HG03521 (cell line): ENCODE measurements at regions not wholly inside any gene's neighbourhood (a gene's known extent, or its start where the extent isn't known, plus 50 kb on each side); places are given as distances from the start of the nearest gene placed in this dataset.

Experiments used
- ATAC-seq: cut with Tn5 transposase; IDR thresholded peaks from one replicate; pipeline ENCODE4 v1.9.1; 2021; ENCODE audit warnings: mild to moderate bottlenecking, moderate library complexity; ENCODE audit not compliant: unreplicated experiment

DNA sequence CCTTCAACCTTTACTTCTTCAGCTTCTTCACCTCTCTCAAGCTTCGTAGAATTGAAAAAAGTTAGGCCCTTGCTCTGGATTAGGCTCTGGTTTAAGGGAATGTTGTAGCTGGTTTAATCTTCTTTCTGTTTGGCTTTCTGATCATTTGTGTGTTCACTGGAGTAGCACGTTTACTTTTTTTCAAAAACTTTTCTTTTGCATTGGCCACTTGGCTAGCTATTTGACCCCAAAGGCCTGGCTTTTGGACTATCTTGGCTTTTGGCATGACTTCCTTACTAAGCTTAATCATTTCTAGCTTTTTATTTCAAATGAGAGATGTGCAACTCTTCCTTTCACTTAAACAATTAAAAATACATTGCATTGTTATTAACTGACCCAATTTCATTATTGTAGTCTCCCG is 1154.8 kb upstream of the ZEB2 start:
- no peak for ATAC-seq

DNA sequence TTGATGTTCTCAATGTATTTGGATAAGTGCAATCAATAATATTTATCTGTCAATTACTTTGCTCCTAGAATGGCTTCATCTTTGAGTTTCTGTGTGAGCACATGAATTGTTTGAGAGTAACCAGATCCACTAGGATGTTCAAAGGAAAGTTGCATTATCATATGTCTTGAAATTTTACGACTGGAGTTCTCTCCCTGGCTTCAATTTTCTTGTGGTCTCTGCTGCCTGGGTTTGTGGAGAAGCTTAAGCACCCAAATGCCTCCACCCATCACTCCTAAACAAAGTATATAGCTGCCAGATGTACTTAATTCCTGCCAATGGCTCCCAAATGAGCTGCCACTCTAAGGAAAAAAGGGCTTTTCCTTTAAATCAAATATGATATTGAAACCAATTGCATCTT is 1149.4 kb upstream of the ZEB2 start:
- ATAC-seq, result no peak

DNA sequence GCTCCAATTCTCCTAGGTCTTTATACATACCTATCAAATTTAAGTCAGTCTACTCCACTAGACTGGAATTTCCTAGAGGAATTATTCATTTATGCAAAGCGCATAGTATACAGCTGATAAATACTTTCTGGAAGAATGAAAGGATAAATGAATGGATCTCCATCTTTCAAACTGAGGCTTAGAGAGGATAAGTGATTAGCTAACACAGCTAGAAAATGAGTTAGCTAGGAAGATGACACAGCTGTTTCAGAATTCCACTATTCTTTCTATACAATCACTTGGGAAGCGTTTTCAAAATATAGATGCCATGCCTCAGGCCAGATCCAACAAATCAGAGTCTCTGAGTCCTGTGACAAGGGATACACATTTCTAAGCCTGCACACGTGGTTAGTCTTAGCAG is 1146.6 kb upstream of the ZEB2 start:
- ATAC-seq, result no peak

- ATAC-seq, result no peak
These were observed 1137.3 kb upstream of the ZEB2 start for GRCh38 chr2:145657265-145657664.

DNA sequence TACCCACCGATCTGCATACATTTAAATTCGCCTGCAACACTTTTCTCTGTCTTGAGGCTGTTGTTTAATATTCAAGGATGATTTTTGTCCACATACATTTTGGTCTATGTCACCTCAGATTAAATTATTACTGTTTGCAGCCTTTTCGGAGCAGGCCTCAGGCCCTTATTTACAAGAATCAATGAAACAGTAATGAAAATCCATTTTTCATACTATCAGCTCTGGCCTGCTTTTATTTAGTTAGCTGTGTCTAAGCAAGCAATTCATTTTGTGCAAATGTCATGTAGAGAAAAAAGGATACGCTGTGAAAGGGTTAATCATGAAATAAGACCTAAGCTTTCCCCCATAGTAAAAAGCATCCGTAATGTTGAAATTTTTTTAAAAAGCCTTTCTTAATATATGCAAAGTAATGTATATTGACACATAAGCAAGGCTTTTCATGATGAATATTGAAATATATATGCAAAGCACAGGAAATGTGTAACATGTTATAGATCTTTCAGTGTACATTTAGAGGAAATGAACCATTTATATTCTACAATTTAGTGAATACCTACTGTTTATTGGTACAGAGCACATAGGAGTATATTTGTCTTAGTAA is 1135.3 kb upstream of the ZEB2 start:
- ATAC-seq, result no peak

DNA sequence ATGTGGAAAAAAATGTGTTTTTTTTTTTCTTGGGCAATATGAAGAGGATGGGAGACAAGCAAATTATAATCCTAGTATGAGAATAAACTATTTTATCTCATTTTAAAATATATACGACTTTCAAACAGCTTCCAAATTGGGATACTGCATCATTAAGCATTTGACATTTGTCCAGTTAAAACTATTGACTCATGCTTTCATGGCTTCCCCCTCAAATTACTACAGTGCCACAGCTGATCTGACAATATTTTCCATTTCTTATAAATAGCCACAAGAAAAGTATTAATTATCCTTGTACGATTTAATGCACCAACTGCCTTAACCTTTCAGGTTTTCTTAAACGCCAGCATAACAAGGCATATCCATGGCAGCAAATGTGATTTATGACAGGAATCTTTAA is 1134.8 kb upstream of the ZEB2 start:
- no peak for ATAC-seq

- ATAC-seq, result no peak
These were observed 1134.2 kb upstream of the ZEB2 start for GRCh38 chr2:145654156-145654555.

DNA sequence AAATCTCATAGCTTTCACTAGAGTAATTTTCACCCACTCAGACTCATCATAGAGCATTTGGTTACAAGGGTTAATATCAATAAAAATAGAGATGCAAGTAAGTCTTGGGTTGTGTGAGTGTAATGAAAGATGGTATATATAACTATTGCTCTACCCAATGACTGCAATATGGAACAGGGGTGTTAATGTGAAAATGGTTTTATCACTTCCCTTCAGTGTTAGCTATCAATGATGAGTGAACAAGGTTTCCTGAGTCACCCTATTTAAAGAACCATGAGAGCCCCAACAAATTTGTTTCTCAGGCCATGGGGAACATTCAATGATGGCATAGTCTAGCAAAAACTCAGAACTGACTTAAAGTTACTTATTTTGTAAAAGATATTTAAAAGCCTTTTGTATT is 1133.6 kb upstream of the ZEB2 start:
- ATAC-seq, result no peak

GRCh38 chr2:145652571-145653545 is 1132.9 kb upstream of the ZEB2 start:
- ATAC-seq, result no peak

DNA sequence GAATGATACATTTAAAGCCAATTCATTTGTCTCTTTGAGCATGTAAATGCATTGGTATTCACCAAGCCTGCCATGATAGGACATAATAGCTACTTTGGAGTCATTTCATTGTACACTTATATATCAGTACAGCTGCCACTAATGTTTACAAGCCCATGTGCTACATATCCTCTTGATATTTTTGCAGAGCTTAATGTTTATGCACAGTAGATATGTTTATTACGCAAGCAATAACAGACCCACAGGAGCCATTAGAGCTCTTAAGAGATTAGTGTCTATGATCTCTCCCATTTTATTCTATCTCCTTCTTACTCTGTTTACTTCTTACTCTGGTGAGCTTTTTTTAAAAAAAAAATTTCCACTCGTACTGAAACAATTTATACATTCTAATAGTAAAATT is 1132.1 kb upstream of the ZEB2 start:
- ATAC-seq, result no peak

GRCh38 chr2:145650226-145650625 is 1130.3 kb upstream of the ZEB2 start:
- no peak for ATAC-seq

DNA sequence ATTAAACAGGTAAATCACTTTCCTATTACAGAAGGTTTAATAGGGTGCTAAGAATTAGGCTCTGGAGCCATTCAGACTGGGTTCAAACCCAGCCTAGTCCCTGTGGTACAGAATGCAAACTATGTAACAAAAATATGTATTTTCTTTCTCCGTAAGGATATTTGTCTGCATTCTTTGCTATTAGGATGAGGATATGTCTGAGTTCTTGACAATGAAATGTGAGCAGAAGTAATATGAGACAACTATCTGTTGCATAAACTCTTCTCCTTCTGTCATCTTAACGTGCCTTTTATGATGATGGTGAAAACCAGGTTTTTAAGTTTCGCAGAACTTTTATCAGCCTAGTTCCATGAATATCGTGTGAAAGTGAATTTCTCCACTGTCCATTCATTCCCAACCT is 1129.1 kb upstream of the ZEB2 start:
- no peak for ATAC-seq

- peak; percentile 95 for ATAC-seq
These were observed 1124.9 kb upstream of the ZEB2 start for GRCh38 chr2:145644820-145645302.

DNA sequence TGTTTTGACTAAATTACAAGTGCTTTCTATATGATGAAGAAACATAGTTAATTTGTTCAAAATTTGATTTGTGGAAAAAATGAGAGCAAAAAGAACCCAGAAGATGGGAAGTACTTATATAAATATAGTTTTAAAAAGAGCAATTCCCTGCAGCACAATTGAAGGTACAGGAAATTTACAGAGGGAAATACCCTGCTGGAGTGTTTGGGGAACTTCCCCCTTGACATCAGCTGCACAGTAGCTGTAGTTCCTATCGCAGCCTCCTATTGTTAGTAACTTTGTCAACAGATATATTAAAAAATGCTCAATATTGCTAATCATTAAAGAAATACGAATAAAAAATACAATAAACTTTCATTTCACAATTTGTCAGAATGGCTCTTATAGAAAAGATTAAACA is 1118.8 kb upstream of the ZEB2 start:
- no peak for ATAC-seq

DNA sequence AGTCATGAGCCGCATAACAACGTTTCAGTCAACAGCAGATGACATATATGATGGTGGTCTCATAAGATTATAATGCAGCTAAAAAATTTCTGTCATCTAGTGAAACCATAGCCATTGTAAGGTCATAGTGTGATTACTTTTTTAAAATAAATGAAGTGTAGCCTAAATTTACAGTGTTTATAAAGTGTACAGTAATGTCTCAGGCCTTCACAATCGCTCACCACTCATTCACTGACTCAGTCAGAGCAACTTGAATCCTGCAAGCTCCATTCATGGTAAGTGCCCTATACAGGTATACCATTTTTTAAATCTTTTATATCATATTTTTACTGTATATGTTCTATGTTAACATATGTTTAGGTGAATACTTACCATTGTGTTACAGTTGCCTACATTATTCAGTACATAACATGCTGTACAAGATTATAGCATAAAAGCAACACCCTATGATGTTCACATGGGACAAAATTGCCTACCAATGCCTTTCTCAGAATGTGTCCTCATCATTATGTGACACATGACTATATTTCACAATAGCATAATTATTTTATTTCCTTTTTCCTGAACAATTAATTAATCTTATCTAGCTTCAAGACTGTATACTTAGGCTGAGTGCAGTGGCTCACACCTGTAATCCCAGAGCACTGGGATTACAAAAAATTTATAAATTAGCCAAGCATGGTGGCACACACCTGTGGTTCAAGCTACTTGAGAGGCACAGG is 1115.9 kb upstream of the ZEB2 start:
- ATAC-seq, result no peak

GRCh38 chr2:145631561-145631960 is 1111.6 kb upstream of the ZEB2 start:
- ATAC-seq, result no peak

- ATAC-seq, result no peak
These were observed 1106.4 kb upstream of the ZEB2 start for GRCh38 chr2:145626301-145626700.

DNA sequence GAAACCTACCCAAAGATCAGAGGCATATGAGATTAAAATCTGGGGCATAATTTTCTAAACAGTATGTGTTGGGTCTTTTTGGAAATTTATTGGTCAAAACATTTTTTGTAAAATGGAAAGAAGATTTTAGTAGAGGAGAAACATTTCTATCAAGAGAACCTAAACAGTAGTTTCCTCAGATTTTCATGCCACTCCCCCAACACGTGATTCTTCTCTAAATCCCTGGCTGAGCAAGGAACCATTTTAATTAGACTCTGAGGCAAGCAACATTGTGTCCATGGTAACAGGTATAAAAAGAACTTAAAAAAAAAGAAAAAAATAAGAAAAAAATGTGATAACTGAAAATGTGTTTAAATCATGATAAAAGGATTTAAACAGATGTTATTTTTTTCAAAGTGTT is 1105.2 kb upstream of the ZEB2 start:
- no peak for ATAC-seq

GRCh38 chr2:145623136-145623535 is 1103.2 kb upstream of the ZEB2 start:
- no peak for ATAC-seq

GRCh38 chr2:145622285-145622684 is 1102.4 kb upstream of the ZEB2 start:
- ATAC-seq, result no peak

DNA sequence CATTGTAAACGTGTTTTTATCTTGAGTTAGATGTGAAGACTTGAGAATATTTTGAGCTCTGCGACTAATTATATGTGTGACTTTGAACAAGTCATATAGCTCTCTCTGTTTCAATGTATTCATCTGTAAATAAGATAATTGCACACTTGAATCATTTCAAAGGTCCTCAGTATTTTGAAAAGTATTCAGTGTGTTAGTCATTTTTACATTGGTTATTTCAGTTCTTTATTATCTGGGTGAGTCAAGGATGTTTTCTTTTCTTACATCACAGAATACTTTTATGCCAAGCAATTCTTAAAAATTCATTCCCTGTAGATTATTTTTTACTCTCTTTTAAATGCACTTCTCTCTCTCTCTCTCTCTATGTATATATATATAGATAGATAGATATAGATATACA is 1098.0 kb upstream of the ZEB2 start:
- no peak for ATAC-seq

DNA sequence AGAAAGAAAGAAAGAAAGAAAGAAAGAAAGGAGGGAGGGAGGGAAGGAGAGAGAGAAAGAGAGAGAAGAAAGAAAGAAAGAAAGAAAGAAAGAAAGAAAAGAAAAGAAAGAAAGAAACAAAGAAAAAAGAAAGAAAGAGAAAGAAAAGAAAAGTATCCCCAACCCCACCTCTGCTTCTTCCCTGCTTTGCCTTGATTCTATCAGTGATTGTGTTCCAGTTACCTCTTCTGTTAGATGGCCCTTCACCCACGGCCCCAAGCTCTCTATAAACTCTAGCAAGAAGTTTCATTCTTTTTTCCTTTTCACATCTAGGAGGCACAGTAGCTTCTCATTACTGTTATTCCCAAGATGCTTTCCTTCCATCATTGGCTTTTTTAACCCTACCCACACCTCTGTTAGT is 1097.5 kb upstream of the ZEB2 start:
- no peak for ATAC-seq
